OCI-LY1 (cell line): ENCODE measurements at regions not wholly inside any gene's neighbourhood (a gene's known extent, or its start where the extent isn't known, plus 50 kb on each side); places are given as distances from the start of the nearest gene placed in this dataset.

ENCODE experiments used
- CTCF ChIP-seq: fragments of 200-600 bp; sonication (generic), shearing (Covaris generic); IDR thresholded peaks from 2 replicates; pipeline ENCODE4 v1.5.1; 2017; ENCODE audit warnings: mild to moderate bottlenecking, antibody characterized with exemption, low read length, moderate library complexity, mixed read lengths
- EZH2 ChIP-seq: fragments of 200-600 bp; sonication (generic), shearing (Covaris generic); IDR thresholded peaks from 2 replicates; pipeline ENCODE4 v1.8.0; 2017; ENCODE audit warnings: borderline replicate concordance, mixed run types, mild to moderate bottlenecking, antibody characterized with exemption, low read length, moderate library complexity, mixed read lengths

GRCh38 chr2:51579412-51579811 lies 547.5 kb upstream of the NRXN1 start:
- no peak for TF ChIP-seq EZH2
- TF ChIP-seq CTCF = no peak
